GM10266 (cell line): ENCODE measurements at regions not wholly inside any gene's neighbourhood (a gene's known extent, or its start where the extent isn't known, plus 50 kb on each side); places are given as distances from the start of the nearest gene placed in this dataset.

Experiments used
- DNase-seq: peaks from one replicate; pipeline ENCODE4 v3.0.0; 2012; ENCODE audit errors: extremely low spot score
- CTCF ChIP-seq: IDR thresholded peaks from 2 replicates; pipeline ENCODE4 v1.5.1; 2012; ENCODE audit warnings: mild to moderate bottlenecking, low read depth; ENCODE audit not compliant: control insufficient read depth, insufficient read depth; ENCODE audit errors: missing control alignments

- no peak for DNase-seq
- no peak for TF ChIP-seq CTCF
Observed at GRCh38 chr14:30297876-30298795, 260.8 kb upstream of the G2E3 start.

GRCh38 chr14:30299915-30300314, 259.0 kb upstream of the G2E3 start:
- no peak for TF ChIP-seq CTCF
- DNase-seq = no peak

GRCh38 chr14:30303350-30303749, 255.6 kb upstream of the G2E3 start:
- TF ChIP-seq CTCF = no peak

GRCh38 chr14:30305346-30305745, 253.6 kb upstream of the G2E3 start:
- DNase-seq = no peak
- no peak for TF ChIP-seq CTCF

More at GRCh38 chr14:30303350-30303749, 255.6 kb upstream of the G2E3 start:
- DNase-seq = no peak

- no peak for TF ChIP-seq CTCF
- DNase-seq = no peak
Observed at GRCh38 chr14:30309405-30309804, 249.6 kb upstream of the G2E3 start.

- peak; percentile 19 for DNase-seq
- no peak for TF ChIP-seq CTCF
Observed at GRCh38 chr14:30312214-30312613, 246.7 kb upstream of the G2E3 start.

GRCh38 chr14:30317729-30318128, 241.2 kb upstream of the G2E3 start:
- no peak for DNase-seq

More at GRCh38 chr14:30317729-30318128, 241.2 kb upstream of the G2E3 start:
- no peak for TF ChIP-seq CTCF
